22Rv1 (cell line): ENCODE measurements at regions not wholly inside any gene's neighbourhood (a gene's known extent, or its start where the extent isn't known, plus 50 kb on each side); places are given as distances from the start of the nearest gene placed in this dataset.

Experiments used
- H3K27ac ChIP-seq: fragments of 450-650 bp; 2 replicates; pipeline ENCODE4 v1.5.1; 2017
- ZFX ChIP-seq: fragments of 450-650 bp; IDR thresholded peaks from 2 replicates; pipeline ENCODE4 v1.6.1; 2017; ENCODE audit warnings: antibody characterized with exemption, borderline replicate concordance
- TF ChIP-seq, protein P1 (sequence below): fragments of 450-650 bp; IDR thresholded peaks from 2 replicates; pipeline ENCODE4 v1.5.1; 2017; ENCODE audit warnings: mild to moderate bottlenecking

DNA sequence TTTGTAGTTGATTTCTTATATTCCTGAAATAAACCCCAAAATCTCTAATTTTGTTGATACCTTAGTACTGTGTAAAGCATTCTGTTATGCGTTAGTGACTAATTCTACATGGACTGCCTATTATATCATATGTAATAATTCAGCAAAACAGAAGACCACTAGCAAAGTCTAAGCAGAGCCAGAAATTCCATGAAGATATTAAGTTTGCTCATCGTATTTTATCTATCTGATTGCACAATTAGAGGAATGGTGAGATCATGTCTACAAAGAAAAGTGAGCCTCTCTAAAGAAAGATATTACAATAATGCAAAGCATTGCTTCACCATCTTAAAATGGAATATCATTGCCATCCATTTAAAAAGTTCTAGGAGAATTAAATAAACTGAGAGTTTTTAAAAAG, 374.6 kb upstream of the SLC7A11 start:
- no peak overlapping the region for H3K27ac ChIP-seq
- no peak for TF ChIP-seq ZFX
- TF ChIP-seq, protein P1, sequence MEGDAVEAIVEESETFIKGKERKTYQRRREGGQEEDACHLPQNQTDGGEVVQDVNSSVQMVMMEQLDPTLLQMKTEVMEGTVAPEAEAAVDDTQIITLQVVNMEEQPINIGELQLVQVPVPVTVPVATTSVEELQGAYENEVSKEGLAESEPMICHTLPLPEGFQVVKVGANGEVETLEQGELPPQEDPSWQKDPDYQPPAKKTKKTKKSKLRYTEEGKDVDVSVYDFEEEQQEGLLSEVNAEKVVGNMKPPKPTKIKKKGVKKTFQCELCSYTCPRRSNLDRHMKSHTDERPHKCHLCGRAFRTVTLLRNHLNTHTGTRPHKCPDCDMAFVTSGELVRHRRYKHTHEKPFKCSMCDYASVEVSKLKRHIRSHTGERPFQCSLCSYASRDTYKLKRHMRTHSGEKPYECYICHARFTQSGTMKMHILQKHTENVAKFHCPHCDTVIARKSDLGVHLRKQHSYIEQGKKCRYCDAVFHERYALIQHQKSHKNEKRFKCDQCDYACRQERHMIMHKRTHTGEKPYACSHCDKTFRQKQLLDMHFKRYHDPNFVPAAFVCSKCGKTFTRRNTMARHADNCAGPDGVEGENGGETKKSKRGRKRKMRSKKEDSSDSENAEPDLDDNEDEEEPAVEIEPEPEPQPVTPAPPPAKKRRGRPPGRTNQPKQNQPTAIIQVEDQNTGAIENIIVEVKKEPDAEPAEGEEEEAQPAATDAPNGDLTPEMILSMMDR = no peak

DNA sequence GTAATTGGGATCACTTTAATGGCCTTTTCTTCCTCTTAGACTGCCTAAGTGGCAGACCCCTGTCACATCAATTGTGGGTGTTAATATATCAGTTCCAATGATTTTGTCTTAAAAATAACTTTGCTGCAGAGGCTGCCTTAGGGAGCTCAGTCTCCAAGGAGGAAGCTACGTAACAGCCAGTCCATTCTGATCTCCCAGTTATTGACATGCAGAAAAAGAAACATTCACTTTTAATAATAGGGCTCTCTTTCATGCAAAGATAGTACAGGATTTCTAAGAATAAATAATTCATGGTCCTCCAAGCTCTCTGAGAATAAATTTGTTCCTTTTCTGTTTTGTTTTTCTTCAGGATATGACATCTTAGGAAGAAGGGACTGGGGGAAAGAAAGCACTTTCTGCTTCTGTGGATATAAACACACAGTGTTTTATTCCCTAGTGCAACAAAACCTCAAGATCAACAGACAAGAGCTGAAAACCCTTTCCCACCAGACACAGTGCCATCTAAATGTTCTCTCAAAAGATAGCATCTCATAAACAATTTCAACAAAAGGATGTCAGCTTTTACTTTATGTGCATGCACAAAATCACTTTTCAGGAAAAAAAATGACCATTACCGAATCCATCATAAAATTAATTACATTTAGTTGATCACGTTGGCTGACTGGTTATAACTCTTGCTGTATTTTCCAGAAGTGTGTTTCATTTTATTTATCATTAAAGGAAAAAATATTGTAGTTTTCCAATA, 372.4 kb upstream of the SLC7A11 start:
- no peak for TF ChIP-seq ZFX
- TF ChIP-seq, protein P1 = no peak
- H3K27ac ChIP-seq = no peak overlapping the region

- TF ChIP-seq ZFX = no peak
- TF ChIP-seq, protein P1 = no peak
- H3K27ac ChIP-seq = no peak overlapping the region
These were observed 370.3 kb upstream of the SLC7A11 start for GRCh38 chr4:138612428-138612827.

DNA sequence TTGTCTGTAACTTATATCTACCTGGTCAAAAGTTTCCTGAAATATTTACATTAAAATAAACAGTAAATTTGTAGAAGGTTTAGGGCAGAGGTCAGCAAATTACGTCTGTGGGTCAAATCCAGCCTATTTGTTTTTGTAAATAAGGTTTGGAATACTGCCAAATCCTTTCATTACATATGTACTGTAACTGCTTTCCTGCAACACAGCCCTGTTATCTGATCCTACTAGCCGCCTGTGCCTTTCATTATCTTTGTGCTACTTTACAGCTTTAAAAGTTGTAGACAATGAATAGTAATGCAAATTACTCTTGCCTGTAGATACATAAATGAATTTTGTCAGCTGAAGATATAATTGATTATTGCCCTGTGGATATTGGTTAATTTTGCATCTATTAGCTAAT, 369.6 kb upstream of the SLC7A11 start:
- no peak overlapping the region for H3K27ac ChIP-seq
- TF ChIP-seq, protein P1 = no peak
- TF ChIP-seq ZFX = no peak

DNA sequence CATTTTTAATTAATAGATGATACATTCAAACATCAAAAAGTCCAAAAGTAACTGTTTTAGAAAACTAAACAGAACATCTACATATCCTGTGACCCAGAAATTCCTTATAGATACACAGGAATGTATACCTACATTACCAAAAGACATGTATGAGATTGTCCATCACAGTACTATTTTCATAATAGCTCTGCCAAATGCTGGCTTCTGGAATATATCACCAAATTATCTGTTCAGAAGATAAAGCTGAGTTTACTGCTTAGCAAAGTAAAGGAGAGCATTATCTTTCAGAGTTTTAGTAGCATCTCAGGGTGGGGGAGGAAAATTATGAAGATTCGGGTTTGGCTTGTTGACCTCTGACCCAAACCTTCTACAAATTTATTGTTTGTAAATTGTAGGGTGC, 368.9 kb upstream of the SLC7A11 start:
- H3K27ac ChIP-seq = no peak overlapping the region
- TF ChIP-seq, protein P1 = no peak
- no peak for TF ChIP-seq ZFX

- no peak for TF ChIP-seq ZFX
- TF ChIP-seq, protein P1 = no peak
- no peak overlapping the region for H3K27ac ChIP-seq
These were observed 367.8 kb upstream of the SLC7A11 start for GRCh38 chr4:138609943-138610350.

GRCh38 chr4:138604556-138604955, 362.4 kb upstream of the SLC7A11 start:
- no peak overlapping the region for H3K27ac ChIP-seq
- no peak for TF ChIP-seq ZFX
- TF ChIP-seq, protein P1 = no peak
